HepG2 (cell line): ENCODE measurements at regions not wholly inside any gene's neighbourhood (a gene's known extent, or its start where the extent isn't known, plus 50 kb on each side); places are given as distances from the start of the nearest gene placed in this dataset.

Experiments
- ATAC-seq: fragments of 200-7000 bp; cut with Tn5 transposase; 3 replicates; pipeline ENCODE4 v1.9.1; 2020; ENCODE audit warnings: mild to moderate bottlenecking, moderate library complexity
- BruUV-seq: library from RNA; stranded (reverse); fragments of 400-500 nt; replicated peaks from 2 replicates; lab custom pipeline; 2021; lab: Mats Ljungman, UMichigan
- CTCF ChIA-PET: fragments of 300-600 bp; formaldehyde crosslinking; extraction: SDS; loops from one replicate; lab custom pipeline; 2021; ENCODE audit warnings: low total read pairs, inconsistent platforms, low intra/inter-chr PET ratio; lab: Yijun Ruan, JAX
- POLR2A ChIA-PET: fragments of 350-600 bp; sonication (Branson Sonifier 250); formaldehyde crosslinking; loops from one replicate; lab custom pipeline; 2020; ENCODE audit warnings: antibody characterized with exemption, inconsistent platforms; lab: Yijun Ruan, JAX
- DNase-seq: peaks from one replicate; pipeline ENCODE4 v3.0.0-alpha.2; 2015; ENCODE audit warnings: low spot score
- FAIRE-seq: peaks from 3 replicates; lab custom pipeline; 2011; peaks lifted over from hg19 to GRCh38; lab: Jason Lieb, UNC
- H2AFZ ChIP-seq: one replicate; pipeline ENCODE4 v1.6.1; 2011; ENCODE audit warnings: low read length, inconsistent platforms
- H3K27ac ChIP-seq: fragments of 300-600 bp; 3 replicates; pipeline ENCODE4 v1.8.0; 2011; ENCODE audit warnings: mixed run types, mild to moderate bottlenecking, mixed read lengths, low read length, inconsistent platforms; ENCODE audit not compliant: insufficient read depth; ENCODE audit errors: extremely low read length
- H3K27me3 ChIP-seq, 2 experiments: fragments of 200-600 bp in 1 of 2; 2 replicates in 1 of 2; 3 replicates in 1 of 2; pipeline versions ENCODE4 v1.6.0 to v1.8.0; 2011; ENCODE audit warnings: low read length in 2 of 2, mild to moderate bottlenecking in 2 of 2, moderate library complexity in 2 of 2, inconsistent platforms in 1 of 2; ENCODE audit not compliant: insufficient read depth in 2 of 2, control insufficient read depth in 1 of 2
- H3K36me3 ChIP-seq, 2 experiments: fragments of 200-600 bp in 1 of 2; replicated peaks in 1 of 2; 2 replicates in 1 of 2; 3 replicates in 1 of 2; pipeline versions ENCODE4 v1.5.1 to v1.8.0; 2011; ENCODE audit warnings: low read length in 2 of 2, inconsistent platforms in 1 of 2; ENCODE audit not compliant: insufficient read depth in 2 of 2, control insufficient read depth in 1 of 2
- H3K4me1 ChIP-seq: 2 replicates; pipeline ENCODE4 v1.5.1; 2012; ENCODE audit warnings: low read length, inconsistent platforms; ENCODE audit not compliant: insufficient read depth
- H3K4me2 ChIP-seq: 2 replicates; pipeline ENCODE4 v1.6.0; 2011; ENCODE audit warnings: low read depth, low read length, inconsistent platforms
- H3K4me3 ChIP-seq, 3 experiments: fragments of 200-600 bp in 1 of 3; sonication (generic), shearing (Covaris generic) in 1 of 3; replicated peaks in 1 of 3; 2 replicates each; pipeline ENCODE4 v1.5.1; 2011 to 2016; ENCODE audit warnings: low read length in 3 of 3, inconsistent platforms in 2 of 3, low read depth in 2 of 3, mild to moderate bottlenecking in 2 of 3, control low read depth in 1 of 3, mixed read lengths in 1 of 3; ENCODE audit not compliant: insufficient read depth in 1 of 3
- H3K79me2 ChIP-seq: one replicate; pipeline ENCODE4 v1.6.1; 2011; ENCODE audit warnings: low read length, inconsistent platforms; ENCODE audit not compliant: insufficient read depth
- H3K9ac ChIP-seq: 2 replicates; pipeline ENCODE4 v1.6.0; 2011; ENCODE audit warnings: mild to moderate bottlenecking, low read depth, low read length, inconsistent platforms; ENCODE audit not compliant: insufficient read depth
- H3K9me3 ChIP-seq: 2 replicates; pipeline ENCODE4 v1.5.1; 2012; ENCODE audit warnings: mild to moderate bottlenecking, low read length
- H4K20me1 ChIP-seq: 2 replicates; pipeline ENCODE4 v1.6.0; 2011; ENCODE audit warnings: inconsistent platforms, mild to moderate bottlenecking, low read length, moderate library complexity; ENCODE audit not compliant: insufficient read depth
- CENPT ChIP-seq: sonication (generic); formaldehyde crosslinking; IDR thresholded peaks from 2 replicates; pipeline ENCODE4 v1.8.0; 2022; ENCODE audit warnings: low read depth, mild to moderate bottlenecking, moderate library complexity, missing genetic modification reagents
- MAFF ChIP-seq: IDR thresholded peaks from 2 replicates; pipeline ENCODE4 v1.6.1; 2011; ENCODE audit warnings: low read depth, low read length, improper control_type of control experiment
- MAFG ChIP-seq: sonication (generic); formaldehyde crosslinking; IDR thresholded peaks from 2 replicates; pipeline ENCODE4 v1.5.1; 2020; ENCODE audit warnings: mild to moderate bottlenecking, missing genetic modification reagents
- MAFK ChIP-seq, 2 experiments: IDR thresholded peaks in 1 of 2; conservative IDR thresholded peaks in 1 of 2; 2 replicates each; pipeline ENCODE4 v1.6.1; 2011; ENCODE audit warnings: improper control_type of control experiment in 2 of 2, low read length in 2 of 2
- NFE2L2 ChIP-seq: fragments of 150-350 bp; IDR thresholded peaks from 2 replicates; pipeline ENCODE4 v1.6.1; 2014; ENCODE audit warnings: low read length
- NFYC ChIP-seq: IDR thresholded peaks from 2 replicates; pipeline ENCODE4 v1.6.1; 2016; ENCODE audit warnings: missing genetic modification reagents, missing compliant biosample characterization
- PHF5A ChIP-seq: IDR thresholded peaks from one replicate; pipeline ENCODE4 v1.6.1; 2018; ENCODE audit warnings: low read depth, missing genetic modification reagents; ENCODE audit not compliant: unreplicated experiment
- ZNF160 ChIP-seq: sonication (generic); formaldehyde crosslinking; IDR thresholded peaks from 2 replicates; pipeline ENCODE4 v1.8.0; 2022; ENCODE audit warnings: mild to moderate bottlenecking, inconsistent platforms, missing genetic modification reagents
- ZNF354B ChIP-seq: sonication (generic); formaldehyde crosslinking; IDR thresholded peaks from 2 replicates; pipeline ENCODE4 v1.8.0; 2022; ENCODE audit warnings: mild to moderate bottlenecking, missing genetic modification reagents
- ZNF451 ChIP-seq: sonication (generic); formaldehyde crosslinking; IDR thresholded peaks from 2 replicates; pipeline ENCODE4 v1.5.0; 2020; ENCODE audit warnings: mild to moderate bottlenecking, missing genetic modification reagents
- ZNF629 ChIP-seq: sonication (generic); formaldehyde crosslinking; conservative IDR thresholded peaks from 2 replicates; pipeline ENCODE4 v1.5.0; 2020; ENCODE audit warnings: missing genetic modification reagents
- ZNF644 ChIP-seq: IDR thresholded peaks from 2 replicates; pipeline ENCODE4 v1.6.1; 2016; ENCODE audit warnings: low read depth
- ZNF678 ChIP-seq: sonication (generic); formaldehyde crosslinking; IDR thresholded peaks from 2 replicates; pipeline ENCODE4 v1.4.0; 2020; ENCODE audit warnings: mild to moderate bottlenecking, missing genetic modification reagents
- ZNF777 ChIP-seq: sonication (generic); formaldehyde crosslinking; IDR thresholded peaks from 2 replicates; pipeline ENCODE4 v1.4.0; 2020; ENCODE audit warnings: missing genetic modification reagents
- WGBS: methylation state at CpG from one replicate; pipeline ENCODE4 v1.1.6; 2017; ENCODE audit warnings: low lambda C conversion rate; 5-methylcytosine and 5-hydroxymethylcytosine counted together
- in situ Hi-C: cut with HindIII; loops from 2 replicates; pipeline ENCODE4 v1.10.0; 2017; ENCODE audit warnings: low pct_unique_long_range_greater_than_20kb; ENCODE audit not compliant: extremely low pct_ligation_motif_present
- intact Hi-C: fragments of 100-400 bp; cut with micrococcal nuclease; formaldehyde crosslinking; loops from one replicate; pipeline ENCODE4 v1.10.0; 2022; ENCODE audit not compliant: unreplicated experiment
- TF ChIP-seq, protein P1 (sequence below): sonication (generic); formaldehyde crosslinking; IDR thresholded peaks from 2 replicates; pipeline ENCODE4 v1.8.0; 2022; ENCODE audit warnings: mild to moderate bottlenecking, missing genetic modification reagents, borderline replicate concordance

DNA sequence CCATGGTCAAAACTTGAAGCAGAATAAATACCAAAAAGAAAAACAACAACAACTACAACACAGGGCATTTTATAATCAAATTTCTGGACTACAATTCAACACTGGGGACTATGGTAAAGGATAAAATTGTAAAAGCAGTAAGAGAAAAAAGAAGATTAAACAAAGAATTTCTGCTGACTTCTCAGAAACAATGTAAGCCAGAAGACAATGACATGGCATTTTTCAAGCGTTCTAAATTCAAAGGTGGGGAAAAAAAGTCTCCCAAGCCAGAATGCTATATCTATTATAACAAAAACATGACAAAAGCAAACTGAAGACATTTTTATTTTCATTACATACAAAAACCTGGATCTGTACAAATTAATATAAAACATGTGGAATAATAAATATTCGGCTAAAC, 433.1 kb downstream of the NPHP4 start:
- H3K27ac ChIP-seq: no peak overlapping the region
- no peaks in the 10 kb centered on the region for H3K36me3 ChIP-seq
- ChIA-PET CTCF (no interaction called here), POLR2A (no interaction called here)
- no peaks in the 10 kb centered on the region for H3K4me1 ChIP-seq
- no TSS peak for BruUV-seq
- 3% methylated on average over 2 of the region's 2 CpGs for WGBS
- no peak overlapping the region for H3K9ac ChIP-seq
- no peaks in the 10 kb centered on the region for H4K20me1 ChIP-seq
- DNase-seq (no peak), FAIRE-seq (no peak), ATAC-seq (no peak)
- no peaks in the 10 kb centered on the region for H3K9me3 ChIP-seq
- TF ChIP-seq MAFK (conservative IDR thresholded peaks at IDR 0.05 in 1 of 2, IDR thresholded peaks at IDR 0.05 in 1 of 2; ENCODE audit: low read length in 2 of 2): peak; percentile 36 to 68
- peak; percentile 53 for TF ChIP-seq MAFF
- TF ChIP-seq ZNF644 (CRISPR knock-in tag): no peak
- TF ChIP-seq NFE2L2: peak; percentile 70
- TF ChIP-seq ZNF354B (CRISPR knock-in tag): no peak
- in situ Hi-C loops: no loop called here
- H3K27me3 ChIP-seq: no peaks in the 10 kb centered on the region; a peak in 1 of 5 replicates
- intact Hi-C loops: no loop called here
- H3K79me2 ChIP-seq: no peaks in the 10 kb centered on the region
- H2AFZ ChIP-seq: no peak overlapping the region
- H3K4me2 ChIP-seq: no peak overlapping the region
- H3K4me3 ChIP-seq: no peak overlapping the region

DNA sequence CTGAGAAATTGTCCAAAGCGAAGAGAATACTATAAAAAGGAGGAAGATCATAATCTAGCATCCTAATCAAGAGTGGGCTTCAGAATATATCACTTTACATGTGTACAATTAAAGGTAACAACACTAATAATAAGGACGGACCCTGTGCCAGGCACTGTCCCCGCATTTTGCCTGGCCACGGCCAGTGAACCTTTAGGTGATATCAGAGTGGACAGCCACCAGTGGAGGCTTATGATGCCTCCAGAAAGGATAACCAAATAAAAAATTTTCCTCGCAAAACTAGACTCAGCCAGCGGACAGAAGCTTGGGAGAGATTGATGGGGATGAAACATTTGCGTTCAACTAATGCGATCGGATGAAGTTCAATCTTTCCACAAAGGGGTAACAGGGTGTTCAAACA, 436.4 kb downstream of the NPHP4 start:
- no peak for ATAC-seq

More for the DNA sequence above, 436.4 kb downstream of the NPHP4 start:
- no peaks in the 10 kb centered on the region for H4K20me1 ChIP-seq
- no peak overlapping the region for H3K4me2 ChIP-seq
- H2AFZ ChIP-seq: no peak overlapping the region
- no peaks in the 10 kb centered on the region for H3K36me3 ChIP-seq
- intact Hi-C loops (no loop called here), in situ Hi-C loops (no loop called here)
- no peaks in the 10 kb centered on the region for H3K4me1 ChIP-seq
- H3K9me3 ChIP-seq: no peaks in the 10 kb centered on the region
- H3K27ac ChIP-seq: no peak overlapping the region
- WGBS: 51% methylated on average over 9 of the region's 9 CpGs
- FAIRE-seq: no peak
- no peaks in the 10 kb centered on the region for H3K79me2 ChIP-seq
- no peak overlapping the region for H3K4me3 ChIP-seq
- DNase-seq: no peak
- BruUV-seq: no TSS peak
- CTCF ChIA-PET: no interaction called here
- H3K9ac ChIP-seq: no peak overlapping the region
- H3K27me3 ChIP-seq: no peaks in the 10 kb centered on the region; a peak in 1 of 5 replicates
- TF ChIP-seq ZNF629 (CRISPR knock-in tag) (no peak), MAFG (CRISPR knock-in tag) (no peak), ZNF451 (no peak), PHF5A (CRISPR knock-in tag) (no peak), ZNF678 (CRISPR knock-in tag) (no peak), CENPT (CRISPR knock-in tag) (no peak), ZNF777 (no peak), NFYC (CRISPR knock-in tag) (no peak), ZNF160 (CRISPR knock-in tag) (no peak)
- TF ChIP-seq, protein P1, sequence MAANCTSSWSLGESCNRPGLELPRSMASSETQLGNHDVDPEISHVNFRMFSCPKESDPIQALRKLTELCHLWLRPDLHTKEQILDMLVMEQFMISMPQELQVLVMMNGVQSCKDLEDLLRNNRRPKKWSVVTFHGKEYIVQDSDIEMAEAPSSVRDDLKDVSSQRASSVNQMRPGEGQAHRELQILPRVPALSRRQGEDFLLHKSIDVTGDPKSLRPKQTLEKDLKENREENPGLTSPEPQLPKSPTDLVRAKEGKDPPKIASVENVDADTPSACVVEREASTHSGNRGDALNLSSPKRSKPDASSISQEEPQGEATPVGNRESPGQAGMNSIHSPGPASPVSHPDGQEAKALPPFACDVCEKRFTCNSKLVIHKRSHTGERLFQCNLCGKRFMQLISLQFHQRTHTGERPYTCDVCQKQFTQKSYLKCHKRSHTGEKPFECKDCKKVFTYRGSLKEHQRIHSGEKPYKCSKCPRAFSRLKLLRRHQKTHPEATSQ (CRISPR knock-in tag): no peak
- POLR2A ChIA-PET: no interaction called here
